Cerebellar cortex (tissue), 1 donor: ENCODE measurements at regions not wholly inside any gene's neighbourhood (a gene's known extent, or its start where the extent isn't known, plus 50 kb on each side); places are given as distances from the start of the nearest gene placed in this dataset.

Experiments used
- DNase-seq: peaks from one replicate; pipeline ENCODE4 v3.0.0-alpha.2; 2015; ENCODE audit warnings: low spot score

GRCh38 chr4:1542516-1543320 lies 136.5 kb upstream of the NKX1-1 start:
- DNase-seq = no peak

- no peak for DNase-seq
Observed at GRCh38 chr4:1542226-1542490, 135.9 kb upstream of the NKX1-1 start.

- DNase-seq = no peak
Observed at GRCh38 chr4:1541449-1542225, 135.4 kb upstream of the NKX1-1 start.

- no peak for DNase-seq
Observed at GRCh38 chr4:1540601-1541375, 134.5 kb upstream of the NKX1-1 start.

GRCh38 chr4:1539859-1540600 lies 133.8 kb upstream of the NKX1-1 start:
- no peak for DNase-seq

- DNase-seq = no peak
Observed at GRCh38 chr4:1538941-1539772, 132.9 kb upstream of the NKX1-1 start.

GRCh38 chr4:1538096-1538410 lies 131.8 kb upstream of the NKX1-1 start:
- DNase-seq = no peak

- DNase-seq = no peak
Observed at GRCh38 chr4:1537410-1538095, 131.3 kb upstream of the NKX1-1 start.

GRCh38 chr4:1536579-1537409 lies 130.6 kb upstream of the NKX1-1 start:
- no peak for DNase-seq

- no peak for DNase-seq
Observed at GRCh38 chr4:1535926-1536578, 129.8 kb upstream of the NKX1-1 start.

GRCh38 chr4:1534876-1535526 lies 128.8 kb upstream of the NKX1-1 start:
- DNase-seq = no peak

GRCh38 chr4:1534095-1534872 lies 128.0 kb upstream of the NKX1-1 start:
- no peak for DNase-seq

- no peak for DNase-seq
Observed at GRCh38 chr4:1533501-1534064, 127.3 kb upstream of the NKX1-1 start.

GRCh38 chr4:1532549-1533395 lies 126.5 kb upstream of the NKX1-1 start:
- no peak for DNase-seq

- DNase-seq = no peak
Observed at GRCh38 chr4:1531683-1532548, 125.7 kb upstream of the NKX1-1 start.

- DNase-seq = no peak
Observed at GRCh38 chr4:1530356-1530755, 124.1 kb upstream of the NKX1-1 start.
